Body of pancreas (tissue), 4 donors: ENCODE measurements at regions not wholly inside any gene's neighbourhood (a gene's known extent, or its start where the extent isn't known, plus 50 kb on each side); places are given as distances from the start of the nearest gene placed in this dataset.

Experiments
- ATAC-seq: fragments of 150-250 bp; one replicate; pipeline ENCODE4 v1.9.1; 2016
- DNase-seq, 4 donors: peaks; one replicate each; pipeline ENCODE4 v3.0.0-alpha.2; 2019
- H3K27ac ChIP-seq, 4 donors: fragments of 200-600 bp; sonication (generic); 1 replicate in 3 of 4; 2 replicates in 1 of 4; pipeline versions ENCODE4 v1.5.1 to v1.6.1; 2016 to 2019; ENCODE audit warnings: mild to moderate bottlenecking in 1 of 4, mixed read lengths in 1 of 4, moderate library complexity in 1 of 4
- H3K27me3 ChIP-seq, 2 donors: fragments of 200-600 bp; sonication (generic); one replicate each; pipeline ENCODE4 v1.6.0; 2016; ENCODE audit warnings: mild to moderate bottlenecking in 1 of 2
- H3K36me3 ChIP-seq, 2 donors: fragments of 200-600 bp; sonication (generic); replicated peaks in 1 of 2; 2 replicates each; pipeline ENCODE4 v1.5.1; 2016; ENCODE audit warnings: low read depth in 2 of 2; ENCODE audit not compliant: insufficient read depth in 1 of 2
- H3K4me1 ChIP-seq: fragments of 200-600 bp; sonication (generic); one replicate; pipeline ENCODE4 v1.6.0; 2016
- H3K4me3 ChIP-seq, 2 donors: fragments of 200-600 bp; sonication (generic); 1 replicate in 1 of 2; 2 replicates in 1 of 2; pipeline ENCODE4 v1.5.1; 2016 to 2019
- H3K9me3 ChIP-seq, 3 donors: fragments of 200-600 bp; sonication (generic); 1 replicate in 2 of 3; 2 replicates in 1 of 3; pipeline ENCODE4 v1.5.1; 2016
- POLR2A ChIP-seq, 3 donors: fragments of 450-650 bp; IDR thresholded peaks; one replicate each; pipeline ENCODE4 v1.6.1; 2016; ENCODE audit warnings: antibody characterized with exemption in 3 of 3, mild to moderate bottlenecking in 2 of 3
- WGBS, 2 donors: methylation state at CpG; one replicate each; pipeline ENCODE4 v1.1.5; 2017; 5-methylcytosine and 5-hydroxymethylcytosine counted together
- intact Hi-C: fragments of 100-400 bp; cut with DNase I; formaldehyde crosslinking; loops from one replicate; pipeline ENCODE4 v1.15.1; 2023
- TF ChIP-seq, protein P1 (sequence below), 7 experiments: fragments of 450-650 bp in 4 of 7; fragments of 200-600 bp in 3 of 7; sonication (generic) in 3 of 7; IDR thresholded peaks; one replicate each; pipeline ENCODE4 v1.5.1; 2016 to 2019; ENCODE audit warnings: antibody characterized with exemption in 7 of 7

- no peak for DNase-seq
- no peak for ATAC-seq
- H3K4me3 ChIP-seq: no peak overlapping the region
- H3K4me1 ChIP-seq: no peaks in the 10 kb centered on the region
- H3K27me3 ChIP-seq: no peaks in the 10 kb centered on the region
- intact Hi-C loops: no loop called here
- no peaks in the 10 kb centered on the region for H3K36me3 ChIP-seq
- TF ChIP-seq, protein P1, sequence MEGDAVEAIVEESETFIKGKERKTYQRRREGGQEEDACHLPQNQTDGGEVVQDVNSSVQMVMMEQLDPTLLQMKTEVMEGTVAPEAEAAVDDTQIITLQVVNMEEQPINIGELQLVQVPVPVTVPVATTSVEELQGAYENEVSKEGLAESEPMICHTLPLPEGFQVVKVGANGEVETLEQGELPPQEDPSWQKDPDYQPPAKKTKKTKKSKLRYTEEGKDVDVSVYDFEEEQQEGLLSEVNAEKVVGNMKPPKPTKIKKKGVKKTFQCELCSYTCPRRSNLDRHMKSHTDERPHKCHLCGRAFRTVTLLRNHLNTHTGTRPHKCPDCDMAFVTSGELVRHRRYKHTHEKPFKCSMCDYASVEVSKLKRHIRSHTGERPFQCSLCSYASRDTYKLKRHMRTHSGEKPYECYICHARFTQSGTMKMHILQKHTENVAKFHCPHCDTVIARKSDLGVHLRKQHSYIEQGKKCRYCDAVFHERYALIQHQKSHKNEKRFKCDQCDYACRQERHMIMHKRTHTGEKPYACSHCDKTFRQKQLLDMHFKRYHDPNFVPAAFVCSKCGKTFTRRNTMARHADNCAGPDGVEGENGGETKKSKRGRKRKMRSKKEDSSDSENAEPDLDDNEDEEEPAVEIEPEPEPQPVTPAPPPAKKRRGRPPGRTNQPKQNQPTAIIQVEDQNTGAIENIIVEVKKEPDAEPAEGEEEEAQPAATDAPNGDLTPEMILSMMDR (IDR thresholded peaks at IDR 0.05): no peak
- no peak for TF ChIP-seq POLR2A (IDR thresholded peaks at IDR 0.05)
- 71 to 78% methylated on average over 4 of the region's 4 CpGs for WGBS, 2 donors
- no peaks in the 10 kb centered on the region for H3K9me3 ChIP-seq
- no peak overlapping the region for H3K27ac ChIP-seq
Observed at GRCh38 chr1:94362466-94363058, 55.6 kb upstream of the ABCD3 start.

GRCh38 chr1:94358630-94359599 is 59.3 kb upstream of the ABCD3 start:
- no peak for DNase-seq
- intact Hi-C loops: no loop called here
- Histone ChIP-seq H3K36me3 (no peaks in the 10 kb centered on the region), H3K27me3 (no peaks in the 10 kb centered on the region), H3K4me1 (no peaks in the 10 kb centered on the region), H3K4me3 (no peak overlapping the region), H3K9me3 (no peaks in the 10 kb centered on the region), H3K27ac (no peak overlapping the region)
- TF ChIP-seq, protein P1 (IDR thresholded peaks at IDR 0.05): no peak
- no peak for TF ChIP-seq POLR2A (IDR thresholded peaks at IDR 0.05)
- no peak for ATAC-seq
- 80 to 84% methylated on average over 10 of the region's 10 CpGs for WGBS, 2 donors

DNA sequence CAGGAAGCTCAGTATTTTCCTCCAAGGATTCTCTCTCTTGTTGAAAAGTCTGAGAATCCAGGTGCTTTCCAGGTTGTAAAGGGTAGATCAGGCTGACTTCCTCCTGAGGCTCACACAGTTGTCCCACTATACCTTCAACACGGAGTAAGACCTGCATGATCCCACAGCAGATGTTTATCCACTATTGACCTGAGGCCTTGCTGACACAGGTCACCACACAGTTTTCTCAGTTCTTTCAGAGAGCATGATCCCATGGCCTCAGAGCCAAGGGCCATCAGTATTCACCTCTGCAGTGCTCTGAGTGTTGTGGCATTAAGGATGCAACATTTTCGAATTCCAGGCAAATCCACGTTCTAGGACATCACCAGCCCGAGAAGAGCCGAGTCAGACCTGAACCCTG is 60.5 kb upstream of the ABCD3 start:
- Histone ChIP-seq H3K9me3 (no peaks in the 10 kb centered on the region), H3K27ac (no peak overlapping the region), H3K4me1 (no peaks in the 10 kb centered on the region), H3K4me3 (no peak overlapping the region), H3K36me3 (no peaks in the 10 kb centered on the region), H3K27me3 (no peaks in the 10 kb centered on the region)
- DNase-seq: no peak
- WGBS, 2 donors: 85 to 87% methylated on average over 5 of the region's 5 CpGs
- intact Hi-C loops: no loop called here
- TF ChIP-seq POLR2A (IDR thresholded peaks at IDR 0.05): no peak
- TF ChIP-seq, protein P1 (IDR thresholded peaks at IDR 0.05): no peak
- no peak for ATAC-seq

GRCh38 chr1:94355485-94355980 is 62.7 kb upstream of the ABCD3 start:
- intact Hi-C loops: no loop called here
- H3K36me3 ChIP-seq: no peaks in the 10 kb centered on the region
- no peaks in the 10 kb centered on the region for H3K27me3 ChIP-seq
- no peak overlapping the region for H3K4me3 ChIP-seq
- no peak overlapping the region for H3K27ac ChIP-seq
- no peaks in the 10 kb centered on the region for H3K4me1 ChIP-seq
- no peak for DNase-seq
- 38 to 48% methylated on average over 3 of the region's 3 CpGs for WGBS, 2 donors
- H3K9me3 ChIP-seq: no peaks in the 10 kb centered on the region
- TF ChIP-seq, protein P1 (IDR thresholded peaks at IDR 0.05): no peak
- no peak for TF ChIP-seq POLR2A (IDR thresholded peaks at IDR 0.05)
- no peak for ATAC-seq
